Uterus (tissue), 2 donors: ENCODE measurements at regions not wholly inside any gene's neighbourhood (a gene's known extent, or its start where the extent isn't known, plus 50 kb on each side); places are given as distances from the start of the nearest gene placed in this dataset.

Experiments used
- POLR2A ChIP-seq, 2 donors: fragments of 450-650 bp; IDR thresholded peaks; one replicate each; pipeline ENCODE4 v1.6.1; 2016; ENCODE audit warnings: antibody characterized with exemption in 2 of 2, mild to moderate bottlenecking in 1 of 2, moderate library complexity in 1 of 2
- TF ChIP-seq, protein P1 (sequence below), 4 experiments: fragments of 200-600 bp in 2 of 4; fragments of 450-650 bp in 2 of 4; sonication (generic) in 2 of 4; IDR thresholded peaks; one replicate each; pipeline ENCODE4 v1.5.1; 2016 to 2019; ENCODE audit warnings: antibody characterized with exemption in 4 of 4, mild to moderate bottlenecking in 2 of 4, moderate library complexity in 1 of 4

GRCh38 chr14:85221832-85222231, 308.1 kb upstream of the FLRT2 start:
- TF ChIP-seq, protein P1, sequence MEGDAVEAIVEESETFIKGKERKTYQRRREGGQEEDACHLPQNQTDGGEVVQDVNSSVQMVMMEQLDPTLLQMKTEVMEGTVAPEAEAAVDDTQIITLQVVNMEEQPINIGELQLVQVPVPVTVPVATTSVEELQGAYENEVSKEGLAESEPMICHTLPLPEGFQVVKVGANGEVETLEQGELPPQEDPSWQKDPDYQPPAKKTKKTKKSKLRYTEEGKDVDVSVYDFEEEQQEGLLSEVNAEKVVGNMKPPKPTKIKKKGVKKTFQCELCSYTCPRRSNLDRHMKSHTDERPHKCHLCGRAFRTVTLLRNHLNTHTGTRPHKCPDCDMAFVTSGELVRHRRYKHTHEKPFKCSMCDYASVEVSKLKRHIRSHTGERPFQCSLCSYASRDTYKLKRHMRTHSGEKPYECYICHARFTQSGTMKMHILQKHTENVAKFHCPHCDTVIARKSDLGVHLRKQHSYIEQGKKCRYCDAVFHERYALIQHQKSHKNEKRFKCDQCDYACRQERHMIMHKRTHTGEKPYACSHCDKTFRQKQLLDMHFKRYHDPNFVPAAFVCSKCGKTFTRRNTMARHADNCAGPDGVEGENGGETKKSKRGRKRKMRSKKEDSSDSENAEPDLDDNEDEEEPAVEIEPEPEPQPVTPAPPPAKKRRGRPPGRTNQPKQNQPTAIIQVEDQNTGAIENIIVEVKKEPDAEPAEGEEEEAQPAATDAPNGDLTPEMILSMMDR (IDR thresholded peaks at IDR 0.05): no peak
- TF ChIP-seq POLR2A (IDR thresholded peaks at IDR 0.05): no peak
